DND-41 (cell line): ENCODE measurements at regions not wholly inside any gene's neighbourhood (a gene's known extent, or its start where the extent isn't known, plus 50 kb on each side); places are given as distances from the start of the nearest gene placed in this dataset.

Experiments
- ATAC-seq: fragments of 200-7000 bp; cut with Tn5 transposase; 3 replicates; pipeline ENCODE4 v1.9.1; 2021; ENCODE audit warnings: low read depth; ENCODE audit not compliant: insufficient read depth
- DNase-seq: peaks from one replicate; pipeline ENCODE4 v3.0.0-alpha.2; 2020
- H2AFZ ChIP-seq: 2 replicates; pipeline ENCODE4 v1.6.0; 2012; ENCODE audit warnings: low read depth, low read length
- H3K27ac ChIP-seq: 2 replicates; pipeline ENCODE4 v1.5.1; 2012; ENCODE audit warnings: low read length, inconsistent platforms
- H3K27me3 ChIP-seq: fragments of 200-600 bp; sonication (generic); 2 replicates; pipeline ENCODE4 v1.6.0; 2012; ENCODE audit warnings: low read length, mild to moderate bottlenecking, inconsistent platforms; ENCODE audit not compliant: insufficient read depth, poor library complexity
- H3K36me3 ChIP-seq: 2 replicates; pipeline ENCODE4 v1.5.1; 2012; ENCODE audit warnings: low read length, inconsistent platforms; ENCODE audit not compliant: insufficient read depth
- H3K4me1 ChIP-seq: 2 replicates; pipeline ENCODE4 v1.5.1; 2012; ENCODE audit warnings: mild to moderate bottlenecking, low read length; ENCODE audit not compliant: insufficient read depth
- H3K4me2 ChIP-seq: 2 replicates; pipeline ENCODE4 v1.6.0; 2012; ENCODE audit warnings: mild to moderate bottlenecking, moderate library complexity, low read length, inconsistent platforms; ENCODE audit not compliant: insufficient read depth
- H3K4me3 ChIP-seq, 2 experiments: fragments of 200-600 bp in 1 of 2; shearing (Covaris generic) in 1 of 2; 2 replicates each; pipeline ENCODE4 v1.5.1; 2012 to 2016; ENCODE audit warnings: inconsistent platforms in 2 of 2, low read length in 2 of 2, mild to moderate bottlenecking in 2 of 2, low read depth in 1 of 2, moderate library complexity in 1 of 2
- H3K79me2 ChIP-seq: 2 replicates; pipeline ENCODE4 v1.6.0; 2012; ENCODE audit warnings: low read length, inconsistent platforms; ENCODE audit not compliant: insufficient read depth
- H3K9ac ChIP-seq: 2 replicates; pipeline ENCODE4 v1.6.0; 2012; ENCODE audit warnings: low read depth, mild to moderate bottlenecking, inconsistent platforms, low read length, moderate library complexity
- H3K9me3 ChIP-seq: 2 replicates; pipeline ENCODE4 v1.5.1; 2012; ENCODE audit warnings: low read length, moderate library complexity, mild to moderate bottlenecking, inconsistent platforms; ENCODE audit not compliant: insufficient read depth, severe bottlenecking
- H4K20me1 ChIP-seq: 2 replicates; pipeline ENCODE4 v1.6.0; 2012; ENCODE audit warnings: low read length; ENCODE audit not compliant: insufficient read depth
- CTCF ChIP-seq: IDR thresholded peaks from 2 replicates; pipeline ENCODE4 v1.5.1; 2012; ENCODE audit warnings: borderline replicate concordance, low read length, moderate library complexity, mild to moderate bottlenecking; ENCODE audit not compliant: poor library complexity, severe bottlenecking; ENCODE audit errors: extremely low read depth
- EZH2 ChIP-seq: IDR thresholded peaks from 3 replicates; pipeline ENCODE4 v1.6.1; 2012; ENCODE audit warnings: borderline replicate concordance, low read depth, mild to moderate bottlenecking, moderate library complexity, low read length, inconsistent platforms; ENCODE audit not compliant: severe bottlenecking

GRCh38 chr9:95766906-95767305 is 108.6 kb upstream of the ERCC6L2 start:
- no peak for TF ChIP-seq CTCF
- no peak for TF ChIP-seq EZH2
- no peak overlapping the region for H3K27ac ChIP-seq
- no peak overlapping the region for H2AFZ ChIP-seq
- no peaks in the 10 kb centered on the region for H3K9me3 ChIP-seq
- no peaks in the 10 kb centered on the region for H4K20me1 ChIP-seq
- no peaks in the 10 kb centered on the region for H3K36me3 ChIP-seq
- H3K27me3 ChIP-seq = no peaks in the 10 kb centered on the region
- H3K4me2 ChIP-seq = no peak overlapping the region
- H3K9ac ChIP-seq = no peak overlapping the region
- no peak overlapping the region for H3K4me3 ChIP-seq
- no peaks in the 10 kb centered on the region for H3K79me2 ChIP-seq
- H3K4me1 ChIP-seq = no peaks in the 10 kb centered on the region
- DNase-seq (no peak), ATAC-seq (no peak)

- no peak for ATAC-seq
- no peaks in the 10 kb centered on the region for H3K27me3 ChIP-seq
- no peak overlapping the region for H3K4me3 ChIP-seq
- H3K36me3 ChIP-seq = no peaks in the 10 kb centered on the region
- no peak overlapping the region for H3K27ac ChIP-seq
- no peak for TF ChIP-seq EZH2
- no peak for TF ChIP-seq CTCF
- H3K9ac ChIP-seq = no peak overlapping the region
- H4K20me1 ChIP-seq = no peaks in the 10 kb centered on the region
- no peak overlapping the region for H3K4me2 ChIP-seq
- no peaks in the 10 kb centered on the region for H3K9me3 ChIP-seq
- no peak for DNase-seq
- H3K4me1 ChIP-seq = no peaks in the 10 kb centered on the region
- no peaks in the 10 kb centered on the region for H3K79me2 ChIP-seq
- H2AFZ ChIP-seq = no peak overlapping the region
Measured at GRCh38 chr9:95764533-95765319, 110.8 kb upstream of the ERCC6L2 start.

GRCh38 chr9:95763983-95764382 is 111.5 kb upstream of the ERCC6L2 start:
- H3K9ac ChIP-seq = no peak overlapping the region
- H3K4me1 ChIP-seq = no peaks in the 10 kb centered on the region
- DNase-seq (no peak), ATAC-seq (no peak)
- no peaks in the 10 kb centered on the region for H3K9me3 ChIP-seq
- H3K4me3 ChIP-seq = no peak overlapping the region
- H3K4me2 ChIP-seq = no peak overlapping the region
- H3K27me3 ChIP-seq = no peaks in the 10 kb centered on the region
- no peaks in the 10 kb centered on the region for H3K36me3 ChIP-seq
- no peaks in the 10 kb centered on the region for H4K20me1 ChIP-seq
- TF ChIP-seq CTCF (no peak), EZH2 (no peak)
- H2AFZ ChIP-seq = no peak overlapping the region
- no peaks in the 10 kb centered on the region for H3K79me2 ChIP-seq
- H3K27ac ChIP-seq = no peak overlapping the region

- no peaks in the 10 kb centered on the region for H3K79me2 ChIP-seq
- no peaks in the 10 kb centered on the region for H3K36me3 ChIP-seq
- H3K27ac ChIP-seq = no peak overlapping the region
- no peak overlapping the region for H3K4me2 ChIP-seq
- H2AFZ ChIP-seq = no peak overlapping the region
- TF ChIP-seq EZH2 (no peak), CTCF (no peak)
- no peaks in the 10 kb centered on the region for H3K9me3 ChIP-seq
- DNase-seq = no peak
- no peaks in the 10 kb centered on the region for H3K27me3 ChIP-seq
- no peak for ATAC-seq
- H3K4me3 ChIP-seq = no peak overlapping the region
- no peaks in the 10 kb centered on the region for H4K20me1 ChIP-seq
- no peak overlapping the region for H3K9ac ChIP-seq
- no peaks in the 10 kb centered on the region for H3K4me1 ChIP-seq
Measured at GRCh38 chr9:95763006-95763405, 112.5 kb upstream of the ERCC6L2 start.
